LNCAP (cell line): ENCODE measurements at regions not wholly inside any gene's neighbourhood (a gene's known extent, or its start where the extent isn't known, plus 50 kb on each side); places are given as distances from the start of the nearest gene placed in this dataset.

ENCODE experiments used
- TF ChIP-seq, protein P1 (sequence below): fragments of 450-650 bp; IDR thresholded peaks from 2 replicates; pipeline ENCODE4 v1.5.1; 2017; ENCODE audit warnings: mild to moderate bottlenecking

DNA sequence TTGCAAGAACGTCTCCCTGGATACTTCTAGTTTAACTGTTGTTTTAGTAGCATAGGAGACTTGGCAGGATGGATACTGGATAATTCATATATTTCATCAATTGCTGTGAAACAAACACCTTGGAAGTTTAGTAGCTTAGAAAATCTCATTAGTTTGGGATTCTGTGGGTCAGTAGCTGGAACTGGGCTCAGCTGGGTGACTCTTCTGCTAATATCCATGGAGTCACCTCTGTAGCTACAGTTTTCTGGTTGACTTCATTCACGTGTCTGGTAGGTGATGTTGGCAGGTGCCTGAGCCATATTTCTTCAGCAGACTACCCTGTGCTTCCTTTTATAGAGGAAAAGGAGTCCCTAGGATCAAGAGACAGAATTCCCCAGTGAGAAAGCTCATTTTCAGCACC is 208.9 kb upstream of the PFKP start:
- TF ChIP-seq, protein P1, sequence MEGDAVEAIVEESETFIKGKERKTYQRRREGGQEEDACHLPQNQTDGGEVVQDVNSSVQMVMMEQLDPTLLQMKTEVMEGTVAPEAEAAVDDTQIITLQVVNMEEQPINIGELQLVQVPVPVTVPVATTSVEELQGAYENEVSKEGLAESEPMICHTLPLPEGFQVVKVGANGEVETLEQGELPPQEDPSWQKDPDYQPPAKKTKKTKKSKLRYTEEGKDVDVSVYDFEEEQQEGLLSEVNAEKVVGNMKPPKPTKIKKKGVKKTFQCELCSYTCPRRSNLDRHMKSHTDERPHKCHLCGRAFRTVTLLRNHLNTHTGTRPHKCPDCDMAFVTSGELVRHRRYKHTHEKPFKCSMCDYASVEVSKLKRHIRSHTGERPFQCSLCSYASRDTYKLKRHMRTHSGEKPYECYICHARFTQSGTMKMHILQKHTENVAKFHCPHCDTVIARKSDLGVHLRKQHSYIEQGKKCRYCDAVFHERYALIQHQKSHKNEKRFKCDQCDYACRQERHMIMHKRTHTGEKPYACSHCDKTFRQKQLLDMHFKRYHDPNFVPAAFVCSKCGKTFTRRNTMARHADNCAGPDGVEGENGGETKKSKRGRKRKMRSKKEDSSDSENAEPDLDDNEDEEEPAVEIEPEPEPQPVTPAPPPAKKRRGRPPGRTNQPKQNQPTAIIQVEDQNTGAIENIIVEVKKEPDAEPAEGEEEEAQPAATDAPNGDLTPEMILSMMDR, result no peak

DNA sequence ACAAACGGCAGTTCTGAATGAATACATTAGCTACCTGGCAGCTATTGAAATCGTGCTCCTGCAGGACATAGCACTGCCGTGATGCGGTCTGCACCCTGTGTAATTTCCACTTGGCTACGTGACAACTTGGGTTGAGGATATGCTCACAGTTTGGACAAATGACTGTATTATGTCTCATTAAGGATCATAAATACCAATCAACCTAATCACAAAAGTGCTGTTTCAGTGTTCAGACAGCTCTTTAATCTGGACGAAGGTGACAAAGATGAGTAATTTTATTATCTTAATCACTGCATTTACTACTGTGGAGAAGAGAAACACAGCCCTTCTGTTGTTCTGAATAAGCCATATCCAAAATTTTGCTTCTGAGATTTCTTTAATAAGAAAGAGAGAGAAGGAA is 210.8 kb upstream of the PFKP start:
- TF ChIP-seq, protein P1, result no peak

DNA sequence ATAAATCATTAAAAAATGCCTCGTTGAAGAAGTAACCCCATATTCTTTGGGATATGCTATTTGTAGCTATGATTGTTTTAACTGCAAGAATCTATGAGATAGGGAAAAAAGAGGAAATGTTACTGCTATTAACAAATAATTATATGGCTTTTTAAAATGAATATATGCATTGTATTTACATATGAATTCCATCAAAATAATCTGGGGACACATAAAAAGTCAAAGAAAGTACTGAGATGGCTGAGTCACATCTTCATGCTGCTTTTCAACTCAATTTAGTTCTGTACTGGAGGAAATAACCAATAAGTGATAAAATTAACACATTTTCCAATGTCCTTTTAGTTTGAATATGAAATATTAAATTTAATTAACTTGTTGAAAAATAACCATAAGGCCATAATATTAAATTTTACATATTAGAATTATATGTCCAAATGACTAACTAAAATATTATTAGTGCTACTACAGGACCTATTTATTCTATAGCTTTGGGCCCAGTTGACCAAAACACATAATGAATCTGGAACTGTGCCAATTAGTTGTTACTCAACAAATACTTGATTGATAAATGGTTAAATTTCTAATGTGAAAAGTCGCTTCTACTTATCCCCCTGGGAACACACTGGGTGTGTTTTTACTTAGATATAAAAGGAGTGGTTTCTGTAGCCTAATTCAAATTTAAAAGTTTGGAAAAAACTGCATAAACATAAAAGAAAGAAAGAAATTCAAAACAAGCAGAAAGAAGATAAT is 214.6 kb upstream of the PFKP start:
- TF ChIP-seq, protein P1, result no peak

DNA sequence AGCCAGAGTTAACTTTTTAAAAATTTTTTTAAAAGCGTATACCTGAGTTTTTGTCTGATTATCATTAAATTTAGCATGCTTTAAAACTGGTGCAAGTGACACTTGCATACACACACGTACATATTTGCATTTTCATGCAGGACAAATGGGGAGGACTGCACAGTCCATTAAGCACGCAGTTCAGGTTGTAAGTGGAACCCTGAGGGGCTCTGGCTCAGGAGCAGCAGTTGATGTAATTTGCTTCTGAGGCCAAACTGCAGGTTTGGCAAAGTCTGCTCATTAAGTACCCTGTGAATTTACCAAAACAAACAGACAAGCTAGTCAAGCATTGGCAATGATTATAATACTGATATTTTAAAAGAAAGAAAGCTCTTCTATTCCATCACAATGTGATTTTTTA is 215.8 kb upstream of the PFKP start:
- TF ChIP-seq, protein P1, result no peak

DNA sequence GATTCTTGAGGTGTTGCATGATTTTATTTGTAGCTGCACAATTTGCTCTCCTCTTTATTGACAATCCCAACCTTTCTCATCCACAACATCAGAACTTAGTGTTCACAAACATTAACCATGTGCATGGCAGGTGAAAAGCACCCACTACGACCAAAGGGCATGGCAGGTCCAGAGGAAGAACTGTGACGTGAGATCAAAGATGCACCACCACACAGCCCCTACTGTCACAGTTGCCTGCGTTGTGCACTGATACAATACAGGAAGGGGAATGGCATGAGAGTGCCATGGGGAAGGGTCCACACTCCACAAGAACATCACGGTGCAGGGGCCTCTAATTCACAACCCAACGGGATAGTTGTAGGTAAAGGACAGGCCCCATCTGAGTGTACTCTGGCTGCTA is 217.1 kb upstream of the PFKP start:
- TF ChIP-seq, protein P1, result no peak

DNA sequence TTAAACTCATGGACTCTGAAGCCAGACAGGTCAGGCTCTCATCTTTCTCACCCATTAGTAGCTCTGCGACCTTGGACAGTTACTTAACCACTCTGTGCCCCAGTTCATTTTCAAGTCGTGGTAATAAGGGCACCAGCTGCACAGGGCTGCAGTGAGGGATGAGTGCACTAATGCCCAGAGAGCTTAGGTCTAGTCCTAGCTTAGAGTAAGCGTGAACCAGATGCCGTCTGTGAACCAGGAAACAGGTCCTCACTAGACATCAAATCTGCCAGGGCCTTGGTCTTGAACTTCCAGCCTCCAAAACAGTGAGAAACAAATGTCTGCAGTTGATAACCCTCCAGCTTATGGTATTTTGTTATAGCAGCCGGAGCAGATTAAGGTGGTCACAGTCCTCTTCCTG is 222.4 kb upstream of the PFKP start:
- TF ChIP-seq, protein P1, result no peak

DNA sequence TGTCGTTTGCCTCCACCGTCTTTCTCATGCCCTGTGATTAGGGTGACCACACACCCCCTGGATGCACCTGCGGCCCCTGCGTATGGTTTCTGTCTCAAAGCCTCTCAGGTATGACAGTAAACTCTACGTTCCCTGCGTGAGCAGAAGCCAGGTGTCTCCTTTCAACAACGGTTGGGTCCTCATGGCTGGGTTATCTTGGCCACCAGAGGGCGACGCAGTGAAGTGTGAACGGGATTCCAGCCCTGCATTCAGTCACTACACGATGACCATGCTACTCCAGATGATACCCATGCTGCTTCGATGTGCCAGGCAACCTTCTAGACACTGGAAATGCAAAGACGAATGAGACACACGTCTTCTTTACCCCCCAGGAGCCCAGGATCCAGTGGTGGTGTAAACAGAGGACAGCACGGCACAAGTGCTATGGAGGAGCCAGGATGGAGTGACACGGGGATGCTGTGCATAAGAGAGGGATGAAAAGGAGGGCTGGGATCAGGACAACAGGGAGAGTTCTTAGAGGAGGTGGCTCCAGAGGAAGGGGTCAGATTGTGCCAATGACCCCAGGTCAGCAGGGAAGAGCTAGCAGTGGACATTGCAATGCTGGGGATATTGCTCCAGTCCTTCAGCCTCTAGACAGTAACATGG is 228.1 kb upstream of the PFKP start:
- TF ChIP-seq, protein P1, result peak; percentile 84
